ENCODE measurements at regions not wholly inside any gene's neighbourhood (a gene's known extent, or its start where the extent isn't known, plus 50 kb on each side); places are given as distances from the start of the nearest gene placed in this dataset.
A peak's percentile ranks its signal among the peaks of the same experiment; 100 is the strongest.

DNA sequence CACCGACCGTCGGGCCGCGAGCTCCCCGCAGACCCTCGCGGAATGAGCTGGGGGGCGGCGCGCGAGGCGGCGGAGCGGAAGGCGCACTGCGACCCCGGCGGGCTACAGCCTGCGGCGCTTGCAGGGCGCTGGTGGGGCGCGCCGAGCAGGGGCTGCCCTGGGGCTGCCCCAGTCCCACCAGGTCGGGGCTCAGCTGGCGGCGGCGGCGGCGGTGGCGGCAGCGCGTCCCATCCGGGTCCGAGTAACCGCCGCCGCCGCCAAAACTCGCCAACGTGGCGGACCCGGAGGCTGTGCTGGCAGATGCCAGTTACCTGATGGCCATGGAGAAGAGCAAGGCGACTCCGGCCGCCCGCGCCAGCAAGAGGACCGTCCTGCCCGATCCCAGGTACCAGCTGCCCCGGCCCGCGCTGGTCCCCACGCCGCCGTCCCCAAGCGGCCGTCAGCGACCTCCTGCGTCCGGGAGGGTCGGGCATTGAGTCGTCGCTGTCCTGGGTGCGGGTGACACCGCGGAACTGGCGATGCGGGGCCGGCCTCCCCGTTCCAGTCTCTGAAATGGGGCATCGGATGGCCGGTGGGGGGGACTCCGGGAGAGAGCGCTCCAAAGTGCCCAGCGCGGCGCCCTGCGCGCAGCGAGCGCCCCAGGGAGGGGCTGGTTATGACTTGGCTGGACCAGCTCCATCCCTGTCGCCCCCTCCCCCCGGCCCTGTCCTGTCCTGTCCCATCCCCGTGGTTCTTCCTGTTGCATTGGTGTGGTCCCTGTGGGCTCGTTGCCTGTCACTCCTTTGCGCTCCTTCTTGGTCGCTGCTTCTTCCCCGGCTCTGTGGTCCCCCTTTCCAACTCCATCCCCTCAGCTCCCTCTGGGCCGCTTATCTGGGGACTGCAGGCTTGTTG is 63.5 kb downstream of the CRYBB2 start:
- TF ChIP-seq RFX5 (IDR thresholded peaks at IDR 0.05; ENCODE audit: borderline replicate concordance, low read depth, low read length) = no peak
- peak; percentile 76 for TF ChIP-seq EZH2 (IDR thresholded peaks at IDR 0.05; ENCODE audit: low read depth, low read length, severe bottlenecking)
- no peak for TF ChIP-seq GTF2F1 (IDR thresholded peaks at IDR 0.05; ENCODE audit: borderline replicate concordance, low read depth, low read length)
- TF ChIP-seq, protein P1, sequence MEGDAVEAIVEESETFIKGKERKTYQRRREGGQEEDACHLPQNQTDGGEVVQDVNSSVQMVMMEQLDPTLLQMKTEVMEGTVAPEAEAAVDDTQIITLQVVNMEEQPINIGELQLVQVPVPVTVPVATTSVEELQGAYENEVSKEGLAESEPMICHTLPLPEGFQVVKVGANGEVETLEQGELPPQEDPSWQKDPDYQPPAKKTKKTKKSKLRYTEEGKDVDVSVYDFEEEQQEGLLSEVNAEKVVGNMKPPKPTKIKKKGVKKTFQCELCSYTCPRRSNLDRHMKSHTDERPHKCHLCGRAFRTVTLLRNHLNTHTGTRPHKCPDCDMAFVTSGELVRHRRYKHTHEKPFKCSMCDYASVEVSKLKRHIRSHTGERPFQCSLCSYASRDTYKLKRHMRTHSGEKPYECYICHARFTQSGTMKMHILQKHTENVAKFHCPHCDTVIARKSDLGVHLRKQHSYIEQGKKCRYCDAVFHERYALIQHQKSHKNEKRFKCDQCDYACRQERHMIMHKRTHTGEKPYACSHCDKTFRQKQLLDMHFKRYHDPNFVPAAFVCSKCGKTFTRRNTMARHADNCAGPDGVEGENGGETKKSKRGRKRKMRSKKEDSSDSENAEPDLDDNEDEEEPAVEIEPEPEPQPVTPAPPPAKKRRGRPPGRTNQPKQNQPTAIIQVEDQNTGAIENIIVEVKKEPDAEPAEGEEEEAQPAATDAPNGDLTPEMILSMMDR (IDR thresholded peaks at IDR 0.05; ENCODE audit: control extremely low read depth in 1 of 3, insufficient read depth in 1 of 3, low read depth in 1 of 3, low read length in 3 of 3) = peak in 1 of 3 experiments; percentile 4; a peak in 1 of 4 replicates
- TF ChIP-seq POLR2A (IDR thresholded peaks at IDR 0.05; ENCODE audit: control extremely low read depth in 1 of 2, low read depth in 2 of 2, low read length in 2 of 2) = no peak
- TF ChIP-seq CREB1 (IDR thresholded peaks at IDR 0.05) = no peak
- TF ChIP-seq CEBPB (IDR thresholded peaks at IDR 0.05; ENCODE audit: low read depth, low read length) = no peak
- TF ChIP-seq BACH1 (IDR thresholded peaks at IDR 0.05; ENCODE audit: low read length) = no peak
- peak; percentile 11; the same call in 1 of the 2 replicates for TF ChIP-seq YY1 (IDR thresholded peaks at IDR 0.05; ENCODE audit: low read depth, low read length)

Data from H1 (cell line).